ENCODE measurements at regions not wholly inside any gene's neighbourhood (a gene's known extent, or its start where the extent isn't known, plus 50 kb on each side); places are given as distances from the start of the nearest gene placed in this dataset.
A peak's percentile ranks its signal among the peaks of the same experiment; 100 is the strongest.

- DNase-seq (ENCODE audit: low read depth in 1 of 2, low spot score in 1 of 2): peak in 1 of 2 donors; percentile 74
- Histone ChIP-seq H3K36me3 (no peaks in the 10 kb centered on the region), H3K27me3 (no peaks in the 10 kb centered on the region), H3K4me1 (ENCODE audit: low read depth) (no peaks in the 10 kb centered on the region), H3K9me3 (ENCODE audit: low read depth) (peaks cover 3% of the 10 kb centered on the region), H3K27ac (no peak overlapping the region), H3K4me3 (no peak overlapping the region)
- TF ChIP-seq CTCF (IDR thresholded peaks at IDR 0.05; ENCODE audit: low read depth, low read length): no peak
Observed at GRCh38 chrX:38939067-38939466, 137.8 kb downstream of the MID1IP1 start.

- no peak overlapping the region for H3K27ac ChIP-seq
- H3K9me3 ChIP-seq (ENCODE audit: low read depth): peaks cover 3% of the 10 kb centered on the region
- no peak overlapping the region for H3K4me3 ChIP-seq
- no peaks in the 10 kb centered on the region for H3K27me3 ChIP-seq
- H3K36me3 ChIP-seq: no peaks in the 10 kb centered on the region
- no peak for TF ChIP-seq CTCF (IDR thresholded peaks at IDR 0.05; ENCODE audit: low read depth, low read length)
- H3K4me1 ChIP-seq (ENCODE audit: low read depth): no peaks in the 10 kb centered on the region
- DNase-seq (ENCODE audit: low read depth in 1 of 2, low spot score in 1 of 2): peak in 1 of 2 donors; percentile 39
Observed at GRCh38 chrX:38940547-38940946, 139.3 kb downstream of the MID1IP1 start.

GRCh38 chrX:38941675-38942074 lies 140.4 kb downstream of the MID1IP1 start:
- TF ChIP-seq CTCF (IDR thresholded peaks at IDR 0.05; ENCODE audit: low read depth, low read length): no peak
- DNase-seq (ENCODE audit: low read depth in 1 of 2, low spot score in 1 of 2): no peak
- peaks cover 3% of the 10 kb centered on the region for H3K9me3 ChIP-seq (ENCODE audit: low read depth)
- no peak overlapping the region for H3K4me3 ChIP-seq
- no peaks in the 10 kb centered on the region for H3K4me1 ChIP-seq (ENCODE audit: low read depth)
- no peaks in the 10 kb centered on the region for H3K36me3 ChIP-seq
- no peak overlapping the region for H3K27ac ChIP-seq
- no peaks in the 10 kb centered on the region for H3K27me3 ChIP-seq

GRCh38 chrX:38943120-38943519 lies 141.9 kb downstream of the MID1IP1 start:
- Histone ChIP-seq H3K27me3 (no peaks in the 10 kb centered on the region), H3K4me1 (ENCODE audit: low read depth) (no peaks in the 10 kb centered on the region), H3K4me3 (no peak overlapping the region), H3K36me3 (no peaks in the 10 kb centered on the region), H3K9me3 (ENCODE audit: low read depth) (peaks cover 7% of the 10 kb centered on the region), H3K27ac (no peak overlapping the region)
- DNase-seq (ENCODE audit: low read depth in 1 of 2, low spot score in 1 of 2): no peak
- TF ChIP-seq CTCF (IDR thresholded peaks at IDR 0.05; ENCODE audit: low read depth, low read length): no peak

- DNase-seq (ENCODE audit: low read depth in 1 of 2, low spot score in 1 of 2): no peak
- Histone ChIP-seq H3K9me3 (ENCODE audit: low read depth) (peaks cover 4% of the 10 kb centered on the region), H3K36me3 (no peaks in the 10 kb centered on the region), H3K27me3 (no peaks in the 10 kb centered on the region), H3K27ac (no peak overlapping the region), H3K4me1 (ENCODE audit: low read depth) (no peaks in the 10 kb centered on the region), H3K4me3 (no peak overlapping the region)
- TF ChIP-seq CTCF (IDR thresholded peaks at IDR 0.05; ENCODE audit: low read depth, low read length): no peak
Observed at GRCh38 chrX:38948046-38948445, 146.8 kb downstream of the MID1IP1 start.

DNA sequence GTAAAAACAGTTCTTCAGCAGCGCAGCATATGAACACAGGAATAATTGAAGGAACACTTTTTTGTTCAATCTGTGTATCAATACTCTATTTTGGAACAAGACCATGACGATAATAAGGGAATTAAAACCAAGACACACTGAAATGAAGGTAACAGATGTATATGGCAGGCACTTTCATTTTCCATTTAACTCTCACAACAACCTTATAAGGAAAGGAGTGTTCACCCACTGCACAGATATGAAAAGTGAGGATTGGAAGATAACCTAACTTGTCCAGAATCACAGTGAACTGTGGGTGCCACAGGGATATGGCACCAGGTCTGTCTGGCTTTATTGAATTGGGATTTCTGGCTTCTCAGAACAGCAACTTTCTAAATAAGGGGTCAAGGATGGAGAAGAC lies 153.3 kb downstream of the MID1IP1 start:
- Histone ChIP-seq H3K27ac (no peak overlapping the region), H3K36me3 (no peaks in the 10 kb centered on the region), H3K4me1 (ENCODE audit: low read depth) (peaks cover 4% of the 10 kb centered on the region), H3K4me3 (no peak overlapping the region), H3K9me3 (ENCODE audit: low read depth) (no peaks in the 10 kb centered on the region), H3K27me3 (no peaks in the 10 kb centered on the region)
- no peak for TF ChIP-seq CTCF (IDR thresholded peaks at IDR 0.05; ENCODE audit: low read depth, low read length)
- DNase-seq (ENCODE audit: low read depth in 1 of 2, low spot score in 1 of 2): no peak
